Endothelial cell of umbilical vein (primary cell): ENCODE measurements at regions not wholly inside any gene's neighbourhood (a gene's known extent, or its start where the extent isn't known, plus 50 kb on each side); places are given as distances from the start of the nearest gene placed in this dataset.

Experiments
- BruUV-seq: library from RNA; stranded (reverse); fragments of 400-500 nt; replicated peaks from 2 replicates; lab custom pipeline; 2021; lab: Mats Ljungman, UMichigan
- CTCF ChIA-PET: fragments of 300-600, 350-600 bp; sonication (Branson Sonifier 250); formaldehyde crosslinking; loops from one replicate; lab custom pipeline; 2021; ENCODE audit warnings: antibody characterized with exemption, inconsistent platforms; lab: Charles Lee
- POLR2A ChIA-PET: fragments of 300-600, 350-600 bp; sonication (Branson Sonifier 250); formaldehyde crosslinking; loops from one replicate; lab custom pipeline; 2021; ENCODE audit warnings: antibody characterized with exemption, inconsistent platforms; lab: Charles Lee
- DNase-seq: peaks from one replicate; pipeline ENCODE4 v3.0.0-alpha.2; 2011; ENCODE audit warnings: low read depth, low spot score
- FAIRE-seq: peaks from 2 replicates; lab custom pipeline; 2011; peaks lifted over from hg19 to GRCh38; lab: Jason Lieb, UNC
- H2AFZ ChIP-seq: 2 replicates; pipeline ENCODE4 v1.6.0; 2012; ENCODE audit warnings: low read depth, low read length, control low read depth, inconsistent platforms
- H3K27ac ChIP-seq: 2 replicates; pipeline ENCODE4 v1.5.1; 2011; ENCODE audit warnings: low read depth, mild to moderate bottlenecking, control low read depth, low read length, moderate library complexity; ENCODE audit not compliant: insufficient read depth
- H3K27me3 ChIP-seq, 2 experiments: 2 replicates each; pipeline versions ENCODE4 v1.6.0 to v1.6.1; 2011; ENCODE audit warnings: low read length in 2 of 2, mixed read lengths in 1 of 2; ENCODE audit not compliant: control insufficient read depth in 2 of 2, insufficient read depth in 2 of 2
- H3K36me3 ChIP-seq, 2 experiments: 2 replicates in 1 of 2; 3 replicates in 1 of 2; pipeline ENCODE4 v1.5.1; 2011; ENCODE audit warnings: low read length in 2 of 2, mild to moderate bottlenecking in 1 of 2, moderate library complexity in 1 of 2; ENCODE audit not compliant: control insufficient read depth in 2 of 2, insufficient read depth in 2 of 2; ENCODE audit errors: extremely low read depth in 1 of 2
- H3K4me1 ChIP-seq: 3 replicates; pipeline ENCODE4 v1.5.1; 2011; ENCODE audit warnings: mild to moderate bottlenecking, low read length; ENCODE audit not compliant: control insufficient read depth, insufficient read depth; ENCODE audit errors: extremely low read depth
- H3K4me2 ChIP-seq: 2 replicates; pipeline ENCODE4 v1.6.1; 2011; ENCODE audit warnings: low read length, control low read depth, mixed read lengths; ENCODE audit not compliant: insufficient read depth
- H3K4me3 ChIP-seq, 3 experiments: fragments of 200-600 bp in 1 of 3; sonication (generic), shearing (Covaris generic) in 1 of 3; replicated peaks in 1 of 3; 2 replicates each; pipeline ENCODE4 v1.5.1; 2011 to 2016; ENCODE audit warnings: control low read depth in 3 of 3, low read length in 3 of 3, mild to moderate bottlenecking in 2 of 3, inconsistent platforms in 1 of 3, low read depth in 1 of 3, moderate library complexity in 1 of 3; ENCODE audit not compliant: insufficient read depth in 1 of 3
- H3K79me2 ChIP-seq: 2 replicates; pipeline ENCODE4 v1.6.0; 2012; ENCODE audit warnings: low read length, inconsistent platforms; ENCODE audit not compliant: control insufficient read depth, insufficient read depth
- H3K9ac ChIP-seq: replicated peaks from 2 replicates; pipeline ENCODE3; 2011; ENCODE audit warnings: low read length, control low read depth; ENCODE audit not compliant: insufficient read depth; ENCODE audit errors: extremely low read depth
- H3K9me1 ChIP-seq: replicated peaks from 3 replicates; pipeline ENCODE4 v1.6.0; 2011; ENCODE audit warnings: mild to moderate bottlenecking, low read length; ENCODE audit not compliant: control insufficient read depth, insufficient read depth; ENCODE audit errors: extremely low read depth
- H3K9me3 ChIP-seq: replicated peaks from 2 replicates; pipeline ENCODE4 v1.5.1; 2012; ENCODE audit warnings: low read length, inconsistent platforms; ENCODE audit not compliant: control insufficient read depth, insufficient read depth
- H4K20me1 ChIP-seq: replicated peaks from 2 replicates; pipeline ENCODE3; 2011; ENCODE audit warnings: mild to moderate bottlenecking, low read length; ENCODE audit not compliant: control insufficient read depth, insufficient read depth; ENCODE audit errors: extremely low read depth
- FOS ChIP-seq: IDR thresholded peaks from 2 replicates; pipeline ENCODE4 v1.6.1; 2011; ENCODE audit warnings: mild to moderate bottlenecking, low read length, moderate library complexity, borderline replicate concordance; ENCODE audit not compliant: insufficient read depth
- GATA2 ChIP-seq: IDR thresholded peaks from 2 replicates; pipeline ENCODE4 v1.7.0; 2011; ENCODE audit warnings: low read depth, mild to moderate bottlenecking, moderate library complexity, mixed read lengths, low read length; ENCODE audit not compliant: insufficient read length, insufficient read depth
- JUN ChIP-seq: IDR thresholded peaks from 2 replicates; pipeline ENCODE4 v1.6.1; 2011; ENCODE audit warnings: borderline replicate concordance, low read depth; ENCODE audit not compliant: insufficient read length, insufficient read depth
- MYC ChIP-seq: IDR thresholded peaks from one replicate; pipeline ENCODE4 v1.6.1; 2011; ENCODE audit warnings: mild to moderate bottlenecking, low read depth, low read length
- POLR2A ChIP-seq: IDR thresholded peaks from 2 replicates; pipeline ENCODE4 v1.6.1; 2012; ENCODE audit warnings: low read depth, mild to moderate bottlenecking, control low read depth, low read length
- POLR2AphosphoS5 ChIP-seq: IDR thresholded peaks from 2 replicates; pipeline ENCODE4 v1.6.1; 2012; ENCODE audit warnings: low read depth, mild to moderate bottlenecking, control low read depth, low read length, moderate library complexity; ENCODE audit not compliant: insufficient read depth
- dilution Hi-C: fragments of 300-500 bp; cut with MboI; formaldehyde crosslinking; loops from one replicate; pipeline ENCODE4 v1.15.0; 2019; ENCODE audit warnings: low sequenced_read_pairs; ENCODE audit not compliant: extremely low pct_ligation_motif_present
- intact Hi-C: fragments of 100-400 bp; cut with micrococcal nuclease; formaldehyde crosslinking; loops from one replicate; pipeline ENCODE4 v1.10.0; 2022

DNA sequence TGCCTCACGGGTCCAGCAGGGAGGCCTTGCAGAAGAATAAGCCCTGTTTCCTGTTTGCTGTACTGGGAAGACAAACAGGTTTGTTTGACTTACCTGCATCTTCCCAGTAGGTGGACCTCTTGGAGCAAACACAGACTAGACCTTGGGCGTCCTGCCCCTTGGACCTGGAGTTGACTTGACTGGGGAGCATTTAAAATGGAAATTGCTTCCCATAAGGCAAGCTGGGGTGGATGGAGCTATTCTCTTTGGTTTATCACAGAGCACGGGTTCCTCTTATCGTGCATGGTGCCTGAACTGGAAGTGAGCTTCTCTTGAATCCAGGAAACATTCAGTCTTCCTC is 151.4 kb downstream of the RPLP1 start:
- Histone ChIP-seq H3K4me1 (no peaks in the 10 kb centered on the region), H3K79me2 (no peaks in the 10 kb centered on the region), H2AFZ (no peak overlapping the region), H3K9me1 (no peaks in the 10 kb centered on the region), H3K4me3 (no peak overlapping the region), H3K4me2 (no peak overlapping the region), H3K27me3 (no peaks in the 10 kb centered on the region), H3K27ac (no peak overlapping the region), H3K9me3 (no peaks in the 10 kb centered on the region), H3K36me3 (no peaks in the 10 kb centered on the region), H3K9ac (no peak overlapping the region), H4K20me1 (no peaks in the 10 kb centered on the region)
- ChIA-PET POLR2A (no interaction called here), CTCF (no interaction called here)
- dilution Hi-C loops (no loop called here), intact Hi-C loops (no loop called here)
- DNase-seq (no peak), FAIRE-seq (no peak)
- TF ChIP-seq MYC (no peak), GATA2 (no peak), FOS (no peak), POLR2AphosphoS5 (no peak)
- no TSS peak for BruUV-seq

GRCh38 chr15:69606144-69606543 is 153.5 kb downstream of the RPLP1 start:
- Histone ChIP-seq H3K27me3 (no peaks in the 10 kb centered on the region), H3K79me2 (no peaks in the 10 kb centered on the region), H3K4me1 (no peaks in the 10 kb centered on the region), H2AFZ (no peak overlapping the region), H3K4me3 (no peak overlapping the region), H3K36me3 (no peaks in the 10 kb centered on the region), H4K20me1 (no peaks in the 10 kb centered on the region), H3K9me3 (no peaks in the 10 kb centered on the region), H3K27ac (no peak overlapping the region), H3K9me1 (no peaks in the 10 kb centered on the region), H3K4me2 (no peak overlapping the region), H3K9ac (no peak overlapping the region)
- FAIRE-seq (no peak), DNase-seq (no peak)
- CTCF ChIA-PET, result interaction anchor here (0.8 to 1.2 kb wide), 2 partner anchors 15 to 57 kb away, joined by 3 to 4 read pairs; no protein-coding TSS in a partner anchor
- no TSS peak for BruUV-seq
- no peak for TF ChIP-seq MYC
- no peak for TF ChIP-seq POLR2A
- no peak for TF ChIP-seq JUN
- POLR2A ChIA-PET, result no interaction called here
- dilution Hi-C loops, result no loop called here
- intact Hi-C loops, result no loop called here
